Upper lobe of right lung (tissue), 1 donor: ENCODE measurements at regions not wholly inside any gene's neighbourhood (a gene's known extent, or its start where the extent isn't known, plus 50 kb on each side); places are given as distances from the start of the nearest gene placed in this dataset.

Source experiments
- ATAC-seq: fragments of 200-7000 bp; cut with Tn5 transposase; one replicate; pipeline ENCODE4 v1.9.1; 2020; ENCODE audit warnings: mild to moderate bottlenecking, moderate library complexity
- DNase-seq: peaks from one replicate; pipeline ENCODE4 v3.0.0-alpha.2; 2020
- H3K27ac ChIP-seq: fragments of 200-600 bp; one replicate; pipeline ENCODE4 v1.8.0; 2022
- H3K27me3 ChIP-seq: fragments of 200-600 bp; one replicate; pipeline ENCODE4 v1.8.0; 2022; ENCODE audit warnings: mild to moderate bottlenecking
- H3K36me3 ChIP-seq: fragments of 200-600 bp; one replicate; pipeline ENCODE4 v1.8.0; 2022
- H3K4me1 ChIP-seq: fragments of 200-600 bp; one replicate; pipeline ENCODE4 v1.8.0; 2022
- H3K4me3 ChIP-seq: fragments of 200-600 bp; one replicate; pipeline ENCODE4 v1.8.0; 2022; ENCODE audit warnings: mild to moderate bottlenecking
- H3K9me3 ChIP-seq: fragments of 200-600 bp; one replicate; pipeline ENCODE4 v1.8.0; 2022
- CTCF ChIP-seq: fragments of 200-600 bp; IDR thresholded peaks from one replicate; pipeline ENCODE4 v1.8.0; 2022; ENCODE audit warnings: antibody characterized with exemption
- intact Hi-C: fragments of 100-400 bp; cut with DNase I; formaldehyde crosslinking; loops from one replicate; pipeline ENCODE4 v1.11.0; 2022
- donor health status: DM: no; HTN: yes; CAD: no; lungs with severe emphysema.

- no peak overlapping the region for H3K4me3 ChIP-seq
- ATAC-seq (no peak), DNase-seq (no peak)
- H3K9me3 ChIP-seq, result no peaks in the 10 kb centered on the region
- TF ChIP-seq CTCF, result no peak
- intact Hi-C loops, result no loop called here
- H3K27ac ChIP-seq, result no peak overlapping the region
- no peaks in the 10 kb centered on the region for H3K27me3 ChIP-seq
- no peaks in the 10 kb centered on the region for H3K36me3 ChIP-seq
- no peaks in the 10 kb centered on the region for H3K4me1 ChIP-seq
These were observed 406.0 kb upstream of the GRIA1 start for GRCh38 chr5:153084511-153084910.

GRCh38 chr5:153086486-153086885 is 404.0 kb upstream of the GRIA1 start:
- no peaks in the 10 kb centered on the region for H3K36me3 ChIP-seq
- no peaks in the 10 kb centered on the region for H3K27me3 ChIP-seq
- no peaks in the 10 kb centered on the region for H3K9me3 ChIP-seq
- DNase-seq, result no peak
- H3K27ac ChIP-seq, result no peak overlapping the region
- no peak for ATAC-seq
- intact Hi-C loops, result no loop called here
- no peak overlapping the region for H3K4me3 ChIP-seq
- TF ChIP-seq CTCF, result no peak
- no peaks in the 10 kb centered on the region for H3K4me1 ChIP-seq

DNA sequence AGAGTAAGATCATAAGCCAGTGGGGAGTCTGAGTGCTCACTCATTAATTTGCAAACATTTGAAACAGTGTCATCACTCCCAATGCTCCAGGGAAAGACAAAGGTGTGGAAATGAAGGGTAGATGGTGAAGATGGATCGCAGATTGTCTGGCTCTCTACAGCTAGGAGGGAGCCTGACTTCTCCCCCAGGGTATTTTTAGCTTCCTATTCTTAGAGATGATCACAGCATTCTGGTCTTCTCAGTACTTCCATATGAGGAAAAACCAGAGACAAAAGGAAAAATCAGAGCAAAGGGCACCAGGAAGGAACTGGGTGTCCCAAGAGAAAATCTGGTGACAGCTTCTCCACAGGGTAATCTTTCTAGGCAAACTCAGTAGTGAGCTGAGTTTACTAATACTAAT is 401.9 kb upstream of the GRIA1 start:
- no peaks in the 10 kb centered on the region for H3K9me3 ChIP-seq
- H3K36me3 ChIP-seq, result no peaks in the 10 kb centered on the region
- ATAC-seq, result no peak
- TF ChIP-seq CTCF, result no peak
- DNase-seq, result no peak
- no peaks in the 10 kb centered on the region for H3K27me3 ChIP-seq
- intact Hi-C loops, result no loop called here
- H3K27ac ChIP-seq, result no peak overlapping the region
- no peaks in the 10 kb centered on the region for H3K4me1 ChIP-seq
- H3K4me3 ChIP-seq, result no peak overlapping the region

GRCh38 chr5:153094333-153094732 is 396.1 kb upstream of the GRIA1 start:
- H3K4me1 ChIP-seq, result no peaks in the 10 kb centered on the region
- no peak for TF ChIP-seq CTCF
- H3K36me3 ChIP-seq, result no peaks in the 10 kb centered on the region
- intact Hi-C loops, result no loop called here
- no peak overlapping the region for H3K27ac ChIP-seq
- no peak for ATAC-seq
- DNase-seq, result no peak
- H3K9me3 ChIP-seq, result no peaks in the 10 kb centered on the region
- H3K4me3 ChIP-seq, result no peak overlapping the region
- no peaks in the 10 kb centered on the region for H3K27me3 ChIP-seq

- Histone ChIP-seq H3K9me3 (no peaks in the 10 kb centered on the region), H3K27ac (no peak overlapping the region), H3K4me3 (no peak overlapping the region), H3K36me3 (no peaks in the 10 kb centered on the region), H3K27me3 (no peaks in the 10 kb centered on the region), H3K4me1 (no peaks in the 10 kb centered on the region)
- no peak for DNase-seq
- no peak for ATAC-seq
- intact Hi-C loops, result no loop called here
- TF ChIP-seq CTCF, result no peak
These were observed 394.1 kb upstream of the GRIA1 start for GRCh38 chr5:153096381-153096780.

GRCh38 chr5:153099328-153099727 is 391.1 kb upstream of the GRIA1 start:
- Histone ChIP-seq H3K36me3 (no peaks in the 10 kb centered on the region), H3K9me3 (no peaks in the 10 kb centered on the region), H3K27ac (no peak overlapping the region), H3K4me1 (no peaks in the 10 kb centered on the region), H3K4me3 (no peak overlapping the region), H3K27me3 (no peaks in the 10 kb centered on the region)
- no peak for TF ChIP-seq CTCF
- DNase-seq, result no peak
- no peak for ATAC-seq
- intact Hi-C loops, result no loop called here
